BJ (cell line): ENCODE measurements at regions not wholly inside any gene's neighbourhood (a gene's known extent, or its start where the extent isn't known, plus 50 kb on each side); places are given as distances from the start of the nearest gene placed in this dataset.
"Not testable (repeated sequence)": the region's sequence is repeated elsewhere in the genome, so short reads cannot be mapped to it uniquely, and the experiment has no call there.

Source experiments
- CTCF ChIA-PET: fragments of 350-600 bp; formaldehyde crosslinking; extraction: SDS; loops from one replicate; lab custom pipeline; 2021; ENCODE audit warnings: antibody characterized with exemption, inconsistent platforms; lab: Yijun Ruan, JAX
- POLR2A ChIA-PET: fragments of 300-600 bp; sonication (Branson Sonifier 250); formaldehyde crosslinking; extraction: SDS; loops from one replicate; lab custom pipeline; 2021; ENCODE audit warnings: antibody characterized with exemption; lab: Charles Lee
- DNase-seq: peaks from one replicate; pipeline ENCODE4 v3.0.0-alpha.2; 2011; ENCODE audit warnings: low read depth
- H3K27me3 ChIP-seq: 2 replicates; pipeline ENCODE4 v1.6.0; 2011; ENCODE audit warnings: low read length; ENCODE audit not compliant: control insufficient read depth, insufficient read depth
- H3K36me3 ChIP-seq: 2 replicates; pipeline ENCODE4 v1.5.1; 2011; ENCODE audit warnings: low read length; ENCODE audit not compliant: control insufficient read depth, insufficient read depth
- H3K4me3 ChIP-seq: 2 replicates; pipeline ENCODE4 v1.5.1; 2011; ENCODE audit warnings: low read depth, mild to moderate bottlenecking, control low read depth, low read length
- TF ChIP-seq, protein P1 (sequence below): IDR thresholded peaks from 2 replicates; pipeline ENCODE4 v1.5.1; 2011; ENCODE audit warnings: low read depth, mild to moderate bottlenecking, control low read depth, inconsistent platforms, low read length, moderate library complexity; ENCODE audit not compliant: insufficient read depth

DNA sequence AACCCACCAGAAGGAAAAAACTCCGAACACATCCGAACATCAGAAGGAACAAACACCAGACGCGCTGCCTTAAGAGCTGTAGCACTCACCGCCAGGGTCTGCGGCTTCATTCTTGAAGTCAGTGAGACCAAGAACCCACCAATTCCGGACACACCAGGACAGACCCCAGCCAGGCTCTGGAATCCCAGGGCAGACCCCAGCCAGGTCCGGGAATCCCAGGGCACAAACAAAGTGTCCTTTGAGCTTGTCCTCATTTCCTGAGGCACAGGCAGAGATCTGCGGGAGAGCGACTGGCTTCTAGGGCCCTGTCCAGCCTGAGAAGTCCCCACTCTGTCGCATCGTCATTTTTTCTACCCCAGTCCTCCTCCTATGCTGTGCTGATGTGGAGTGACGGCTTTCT lies 461.1 kb downstream of the ACTL7B start:
- TF ChIP-seq, protein P1, sequence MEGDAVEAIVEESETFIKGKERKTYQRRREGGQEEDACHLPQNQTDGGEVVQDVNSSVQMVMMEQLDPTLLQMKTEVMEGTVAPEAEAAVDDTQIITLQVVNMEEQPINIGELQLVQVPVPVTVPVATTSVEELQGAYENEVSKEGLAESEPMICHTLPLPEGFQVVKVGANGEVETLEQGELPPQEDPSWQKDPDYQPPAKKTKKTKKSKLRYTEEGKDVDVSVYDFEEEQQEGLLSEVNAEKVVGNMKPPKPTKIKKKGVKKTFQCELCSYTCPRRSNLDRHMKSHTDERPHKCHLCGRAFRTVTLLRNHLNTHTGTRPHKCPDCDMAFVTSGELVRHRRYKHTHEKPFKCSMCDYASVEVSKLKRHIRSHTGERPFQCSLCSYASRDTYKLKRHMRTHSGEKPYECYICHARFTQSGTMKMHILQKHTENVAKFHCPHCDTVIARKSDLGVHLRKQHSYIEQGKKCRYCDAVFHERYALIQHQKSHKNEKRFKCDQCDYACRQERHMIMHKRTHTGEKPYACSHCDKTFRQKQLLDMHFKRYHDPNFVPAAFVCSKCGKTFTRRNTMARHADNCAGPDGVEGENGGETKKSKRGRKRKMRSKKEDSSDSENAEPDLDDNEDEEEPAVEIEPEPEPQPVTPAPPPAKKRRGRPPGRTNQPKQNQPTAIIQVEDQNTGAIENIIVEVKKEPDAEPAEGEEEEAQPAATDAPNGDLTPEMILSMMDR = no peak
- Histone ChIP-seq H3K27me3 (no peaks in the 10 kb centered on the region), H3K36me3 (no peaks in the 10 kb centered on the region), H3K4me3 (no peak overlapping the region)
- no peak for DNase-seq
- ChIA-PET CTCF (interaction anchor here (1.1 kb wide), 1 partner anchor 16 kb away, joined by 3 read pairs; no protein-coding TSS in a partner anchor), POLR2A (no interaction called here)

DNA sequence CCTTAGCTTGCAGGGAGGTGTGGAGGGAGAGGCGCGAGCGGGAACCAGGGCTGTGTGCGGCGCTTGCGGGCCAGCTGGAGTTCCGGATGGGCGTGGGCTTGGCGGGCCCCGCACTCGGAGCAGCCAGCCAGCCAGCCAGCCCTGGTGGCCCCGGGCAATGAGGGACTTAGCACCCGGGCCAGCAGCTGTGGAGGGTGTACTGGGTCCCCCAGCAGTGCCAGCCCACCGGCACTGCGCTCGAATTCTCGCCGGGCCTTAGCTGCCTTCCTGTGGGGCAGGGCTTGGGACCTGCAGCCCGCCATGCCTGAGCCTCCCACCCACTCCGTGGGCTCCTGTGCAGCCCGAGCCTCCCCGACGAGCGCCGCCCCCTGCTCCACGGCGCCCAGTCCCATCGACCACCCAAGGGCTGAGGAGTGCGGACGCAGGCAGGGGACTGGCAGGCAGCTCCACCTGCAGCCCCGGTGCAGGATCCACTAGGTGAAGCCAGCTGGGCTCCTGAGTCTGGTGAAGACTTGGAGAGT lies 462.2 kb downstream of the ACTL7B start:
- H3K27me3 ChIP-seq, DNase-seq, H3K36me3 ChIP-seq, H3K4me3 ChIP-seq, POLR2A ChIA-PET: not testable (repeated sequence)
- CTCF ChIA-PET = interaction anchor here (1.1 kb wide), 1 partner anchor 15 kb away, joined by 3 read pairs; no protein-coding TSS in a partner anchor

DNA sequence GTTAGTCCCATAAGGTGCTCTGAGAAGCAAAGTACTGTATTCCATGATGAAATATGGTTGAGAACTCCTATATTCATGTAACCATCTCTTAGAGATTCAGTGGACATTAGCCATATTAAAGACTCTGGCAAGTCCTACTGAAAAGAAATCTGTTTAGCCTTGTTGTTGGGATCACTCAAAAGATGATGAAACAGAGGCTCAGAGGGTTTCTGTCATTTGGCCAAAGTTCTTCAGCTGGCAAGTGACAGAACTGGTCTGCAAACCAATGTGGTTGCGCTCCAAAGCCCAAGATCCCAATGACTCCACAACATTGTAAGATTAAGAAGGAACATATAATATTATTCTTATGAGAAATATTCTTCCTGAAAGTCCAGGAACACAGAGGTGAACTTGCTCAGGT lies 462.9 kb downstream of the ACTL7B start:
- ChIA-PET POLR2A (no interaction called here), CTCF (no interaction called here)
- Histone ChIP-seq H3K36me3 (no peaks in the 10 kb centered on the region), H3K4me3 (no peak overlapping the region), H3K27me3 (no peaks in the 10 kb centered on the region)
- DNase-seq = no peak
- TF ChIP-seq, protein P1 = no peak

DNA sequence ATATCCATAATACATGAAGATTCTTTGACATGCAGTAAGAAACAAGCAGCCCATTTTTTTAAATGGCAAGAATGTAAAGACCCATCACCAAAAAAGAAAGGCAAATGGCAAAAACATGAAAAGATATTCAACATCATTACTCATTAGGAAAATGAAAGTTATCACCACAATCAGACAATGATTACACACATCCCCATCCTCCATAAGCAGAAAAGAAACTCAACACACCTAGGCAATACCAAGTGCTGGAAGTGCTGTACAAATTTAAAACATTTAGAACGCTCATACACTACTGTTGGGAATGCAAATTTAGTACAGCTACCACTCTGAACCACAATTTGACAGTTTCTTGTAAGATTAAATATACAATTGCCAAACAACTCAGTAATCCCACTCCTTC lies 466.7 kb downstream of the ACTL7B start:
- CTCF ChIA-PET = no interaction called here
- Histone ChIP-seq H3K36me3 (no peaks in the 10 kb centered on the region), H3K4me3 (no peak overlapping the region), H3K27me3 (no peaks in the 10 kb centered on the region)
- POLR2A ChIA-PET = no interaction called here
- DNase-seq = no peak
- TF ChIP-seq, protein P1 = no peak

DNA sequence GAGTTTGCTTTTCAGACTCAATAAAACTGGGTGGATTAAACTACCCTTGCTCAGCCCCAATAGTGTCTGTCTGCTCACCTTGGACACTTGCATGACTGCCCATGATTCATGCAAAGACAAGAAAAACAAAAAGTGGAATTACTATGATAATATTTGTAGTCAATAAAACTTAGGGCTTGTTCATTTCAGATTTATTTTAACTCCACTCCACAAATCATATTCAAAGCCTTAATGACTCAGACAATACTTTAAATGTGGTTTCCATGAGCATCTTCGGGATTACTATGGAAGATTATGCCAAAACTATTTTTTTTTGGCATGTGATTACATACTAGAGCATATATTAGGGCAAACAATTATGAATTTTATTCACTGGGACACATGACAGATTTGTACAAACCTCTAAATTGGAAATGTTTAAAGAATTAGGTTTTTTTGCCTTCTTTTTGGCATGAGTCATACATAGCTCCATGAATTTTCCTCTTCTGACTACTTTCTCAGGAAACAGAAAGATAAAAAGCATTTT lies 468.9 kb downstream of the ACTL7B start:
- DNase-seq = peak; percentile 85
- no peaks in the 10 kb centered on the region for H3K36me3 ChIP-seq
- ChIA-PET POLR2A (interaction anchor here (0.6 kb wide), 1 partner anchor 12 kb away, joined by 4 read pairs; no protein-coding TSS in a partner anchor), CTCF (interaction anchor here (1.2 to 1.5 kb wide), 2 partner anchors 15 to 375 kb away, joined by 3 read pairs; no protein-coding TSS in a partner anchor)
- no peak overlapping the region for H3K4me3 ChIP-seq
- TF ChIP-seq, protein P1 = no peak
- no peaks in the 10 kb centered on the region for H3K27me3 ChIP-seq

DNA sequence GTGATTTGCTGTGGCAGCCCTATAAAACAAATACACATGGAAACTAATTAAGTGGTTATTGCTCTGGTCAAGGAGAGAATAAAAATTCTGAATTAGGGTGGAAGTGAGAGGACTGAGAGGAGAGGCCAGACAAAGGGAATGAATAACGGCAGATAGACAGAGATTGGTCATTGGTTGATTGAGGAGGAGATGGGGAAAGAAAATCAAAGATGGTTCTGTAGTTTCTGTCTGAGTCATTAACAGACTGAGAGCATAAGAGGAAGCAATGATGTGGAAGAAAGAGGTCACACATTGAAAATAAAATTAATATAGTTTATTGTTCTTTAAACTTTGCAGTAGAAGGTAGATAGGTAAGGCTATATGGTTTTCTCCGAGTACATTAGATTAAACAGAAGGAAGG lies 469.8 kb downstream of the ACTL7B start:
- H3K4me3 ChIP-seq = no peak overlapping the region
- ChIA-PET CTCF (interaction anchor here (1.5 kb wide), 1 partner anchor 376 kb away, joined by 3 read pairs; no protein-coding TSS in a partner anchor), POLR2A (no interaction called here)
- no peaks in the 10 kb centered on the region for H3K36me3 ChIP-seq
- no peaks in the 10 kb centered on the region for H3K27me3 ChIP-seq
- TF ChIP-seq, protein P1 = no peak
- DNase-seq = no peak
